ENCODE measurements at regions not wholly inside any gene's neighbourhood (a gene's known extent, or its start where the extent isn't known, plus 50 kb on each side); places are given as distances from the start of the nearest gene placed in this dataset.
"Not testable (repeated sequence)": the region's sequence is repeated elsewhere in the genome, so short reads cannot be mapped to it uniquely, and the experiment has no call there.

DNA sequence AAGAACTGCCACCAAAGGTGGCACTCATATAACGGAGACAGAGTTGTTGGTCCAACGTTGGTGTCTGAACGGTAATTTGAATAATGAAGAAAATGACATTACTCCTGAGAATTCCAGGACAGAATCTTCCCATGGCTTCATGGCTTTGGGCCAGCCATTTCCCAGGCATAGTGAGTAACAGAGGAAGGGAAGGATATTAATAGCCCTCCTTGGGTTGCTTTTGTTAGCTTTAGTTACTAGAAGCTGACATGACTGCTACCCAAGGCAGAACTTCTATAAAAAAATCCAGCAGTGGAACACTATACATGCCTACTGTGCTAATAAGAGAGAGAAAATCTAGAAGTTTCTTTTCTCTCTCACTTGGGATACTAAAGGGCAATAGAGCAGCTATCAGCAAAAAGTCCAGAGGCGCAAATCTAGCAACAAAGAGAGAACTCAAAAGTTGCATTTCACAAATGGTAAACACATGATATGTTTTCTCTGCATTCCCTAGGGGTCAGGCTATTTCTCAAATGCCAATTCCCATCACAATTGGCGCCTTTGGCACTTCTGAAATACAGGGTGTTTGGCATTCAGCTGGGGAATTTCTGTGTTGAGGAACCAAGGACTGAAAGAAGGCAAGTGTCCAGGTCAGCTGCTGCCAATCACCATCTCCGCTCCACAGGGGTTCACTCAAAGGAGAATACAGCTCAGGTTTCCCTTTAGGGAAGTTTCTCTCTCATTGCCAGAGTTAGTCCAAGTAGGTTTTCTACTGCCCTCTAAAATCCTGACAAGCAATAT, 160.8 kb upstream of the KYNU start:
- no peak for DNase-seq (ENCODE audit: low read depth)

DNA sequence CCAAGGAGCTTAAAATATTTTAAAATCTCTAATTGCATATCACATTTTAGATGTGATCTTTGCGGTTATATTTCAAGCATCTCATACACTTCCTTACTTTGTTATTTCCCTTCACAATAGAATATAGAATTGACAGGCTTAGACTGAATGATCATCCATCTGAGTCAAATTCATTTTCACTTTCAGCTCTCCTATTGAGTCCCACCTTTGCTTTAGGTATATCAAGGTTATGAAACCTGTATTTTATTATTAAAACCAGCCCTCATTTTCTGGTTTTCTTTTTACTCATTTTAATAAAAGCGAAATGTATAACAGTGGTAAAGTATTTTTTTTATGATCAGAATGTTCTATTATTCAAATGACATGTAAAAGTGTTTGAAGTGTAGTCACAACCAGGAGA, 162.9 kb upstream of the KYNU start:
- no peak for DNase-seq (ENCODE audit: low read depth)

DNA sequence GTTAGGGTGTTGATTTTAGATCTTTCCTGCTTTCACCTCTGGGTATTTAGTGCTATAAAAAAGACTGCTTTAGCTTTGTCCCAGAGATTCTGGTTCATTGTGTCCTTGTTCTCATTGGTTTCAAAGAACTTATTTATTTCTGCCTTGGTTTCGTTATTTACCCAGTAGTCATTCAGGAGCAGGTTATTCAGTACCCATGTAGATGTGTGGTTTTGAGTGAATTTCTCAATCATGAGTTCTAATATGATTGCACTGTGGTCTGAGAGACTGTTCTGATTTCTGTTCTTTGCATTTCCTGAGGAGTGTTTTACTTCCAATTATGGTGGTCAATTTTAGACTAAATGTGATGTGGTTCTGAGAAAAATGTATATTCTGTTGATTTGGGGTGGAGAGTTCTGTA, 167.1 kb upstream of the KYNU start:
- no peak for DNase-seq (ENCODE audit: low read depth)

DNA sequence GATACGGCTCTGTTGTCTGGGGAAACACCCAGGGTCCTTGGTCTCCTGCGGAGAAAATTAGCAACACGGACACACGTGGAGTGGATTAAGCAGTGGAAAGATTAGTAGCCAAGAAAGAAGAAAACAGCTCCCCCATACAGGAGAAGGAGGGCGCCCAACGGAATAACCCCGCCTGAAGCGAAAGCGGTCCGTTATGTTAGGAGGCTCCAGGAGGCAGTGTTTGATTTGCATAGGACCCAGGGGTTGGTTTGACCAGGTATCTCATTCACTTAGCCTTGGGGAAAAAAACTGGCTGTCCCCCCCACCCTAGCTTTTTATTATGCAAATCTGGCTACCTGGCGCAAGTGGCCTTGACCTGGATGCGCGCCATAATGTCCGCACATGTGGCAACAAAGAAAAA, 170.1 kb upstream of the KYNU start:
- no peak for DNase-seq (ENCODE audit: low read depth)

DNA sequence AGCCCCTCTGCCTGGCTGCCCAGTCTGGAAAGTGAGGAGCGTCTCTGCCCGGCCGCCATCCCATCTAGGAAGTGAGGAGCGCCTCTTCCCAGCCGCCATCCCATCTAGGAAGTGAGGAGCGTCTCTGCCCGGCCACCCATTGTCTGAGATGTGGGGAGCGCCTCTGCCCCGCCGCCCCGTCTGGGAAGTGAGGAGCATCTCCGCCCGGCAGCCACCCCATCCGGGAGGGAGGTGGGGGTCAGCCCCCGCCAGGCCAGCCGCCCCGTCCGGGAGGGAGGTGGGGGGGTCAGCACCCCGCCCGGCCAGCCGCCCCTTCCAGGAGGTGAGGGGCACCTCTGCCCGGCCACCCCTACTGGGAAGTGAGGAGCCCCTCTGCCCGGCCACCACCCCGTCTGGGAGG, 175.1 kb upstream of the KYNU start:
- DNase-seq (ENCODE audit: low read depth) = not testable (repeated sequence)

DNA sequence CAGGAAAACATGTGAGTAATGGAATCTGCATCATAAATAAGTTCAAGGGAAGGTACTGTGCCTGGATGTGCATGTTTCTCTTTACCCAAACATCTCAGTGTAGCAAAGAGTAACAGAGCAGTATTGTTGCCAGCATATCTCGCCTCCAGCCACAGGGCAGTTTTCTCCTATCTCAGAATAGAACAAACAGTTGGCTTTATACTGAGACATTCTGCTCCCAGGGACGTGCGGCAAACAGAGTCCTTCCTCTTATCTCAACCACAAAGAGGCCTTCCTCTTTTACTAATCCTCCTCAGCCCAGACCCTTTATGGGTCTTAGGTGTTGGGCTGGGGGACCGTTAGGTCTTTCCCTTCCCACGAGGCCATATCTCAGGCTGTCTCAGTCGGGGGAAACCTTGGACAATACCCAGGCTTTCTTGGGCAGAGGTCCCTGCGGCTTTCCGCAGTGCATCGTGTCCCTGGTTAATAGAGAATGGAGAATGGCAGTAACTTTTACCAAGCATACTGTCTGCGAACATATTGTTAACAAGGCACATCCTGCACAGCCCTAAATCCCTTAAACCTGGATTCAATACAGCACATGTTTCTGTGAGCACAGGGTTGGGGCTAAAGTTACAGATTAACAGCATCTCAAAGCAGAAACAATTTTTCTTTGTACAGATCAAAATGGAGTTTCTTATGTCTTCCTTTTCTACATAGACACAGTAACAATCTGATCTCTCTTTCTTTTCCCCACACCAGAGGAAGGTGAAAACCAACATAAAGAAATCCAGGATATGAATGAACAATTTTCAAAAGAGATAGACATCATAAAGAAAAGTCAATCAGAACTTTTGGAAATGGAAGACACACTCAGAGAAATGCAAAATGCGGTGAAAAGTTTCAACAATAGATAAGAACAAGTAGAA, 181.9 kb upstream of the KYNU start:
- not testable (repeated sequence) for DNase-seq (ENCODE audit: low read depth)

DNA sequence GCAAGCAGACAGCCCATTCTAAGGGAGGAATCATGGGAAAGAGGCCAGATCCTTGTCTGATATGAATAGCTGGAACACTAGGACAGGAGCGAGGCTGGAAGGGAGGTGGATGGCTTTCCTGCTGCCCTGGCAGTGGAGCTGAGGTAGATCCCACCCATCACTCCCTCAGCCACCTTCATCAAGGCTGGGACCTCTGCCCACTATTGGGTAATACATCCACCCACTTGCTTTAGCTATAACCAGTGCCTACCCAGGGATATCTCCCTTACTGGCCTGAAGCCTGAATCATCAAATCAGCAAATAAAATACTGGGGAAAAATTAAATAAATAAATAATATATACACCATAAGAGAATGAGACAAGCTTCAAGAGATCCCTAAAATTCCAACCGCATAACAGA, 183.2 kb upstream of the KYNU start:
- no peak for DNase-seq (ENCODE audit: low read depth)

DNA sequence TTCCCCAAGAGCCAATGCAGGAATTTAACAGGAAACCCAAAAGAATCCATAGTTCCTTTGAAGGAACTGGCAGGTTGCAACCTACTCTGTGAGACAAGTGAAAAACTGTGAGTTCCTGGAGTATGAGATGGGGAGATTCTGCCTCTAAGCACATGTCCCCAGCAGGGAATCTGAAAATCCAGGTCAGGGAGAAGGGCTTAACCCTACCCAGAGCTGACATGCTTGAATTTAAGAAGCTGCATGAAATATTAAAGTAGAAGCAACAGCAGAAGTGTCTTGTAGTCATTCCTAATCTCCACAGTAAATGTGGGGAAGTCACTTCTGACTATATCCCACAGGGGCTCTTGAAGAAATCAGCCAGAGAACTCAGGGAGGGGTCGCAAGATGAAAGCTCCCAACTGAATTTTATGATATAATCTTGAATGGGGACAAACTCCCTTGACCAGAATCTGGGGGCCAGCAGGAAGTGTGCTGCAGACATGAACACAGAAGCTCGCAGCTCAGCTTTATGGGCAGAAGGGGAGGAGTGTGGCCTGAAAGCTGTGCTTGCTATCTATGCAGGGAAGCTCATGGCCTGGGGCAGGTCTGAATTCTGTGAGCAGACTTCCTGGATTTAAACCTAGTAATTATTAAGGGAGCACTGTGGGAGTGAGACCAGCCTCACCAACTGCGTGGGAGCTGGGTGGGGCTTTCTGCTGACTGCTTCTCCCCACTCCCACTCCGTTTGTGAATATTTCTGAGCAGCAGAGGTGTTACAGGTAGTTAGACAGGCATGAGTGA, 184.1 kb upstream of the KYNU start:
- DNase-seq (ENCODE audit: low read depth) = no peak

DNA sequence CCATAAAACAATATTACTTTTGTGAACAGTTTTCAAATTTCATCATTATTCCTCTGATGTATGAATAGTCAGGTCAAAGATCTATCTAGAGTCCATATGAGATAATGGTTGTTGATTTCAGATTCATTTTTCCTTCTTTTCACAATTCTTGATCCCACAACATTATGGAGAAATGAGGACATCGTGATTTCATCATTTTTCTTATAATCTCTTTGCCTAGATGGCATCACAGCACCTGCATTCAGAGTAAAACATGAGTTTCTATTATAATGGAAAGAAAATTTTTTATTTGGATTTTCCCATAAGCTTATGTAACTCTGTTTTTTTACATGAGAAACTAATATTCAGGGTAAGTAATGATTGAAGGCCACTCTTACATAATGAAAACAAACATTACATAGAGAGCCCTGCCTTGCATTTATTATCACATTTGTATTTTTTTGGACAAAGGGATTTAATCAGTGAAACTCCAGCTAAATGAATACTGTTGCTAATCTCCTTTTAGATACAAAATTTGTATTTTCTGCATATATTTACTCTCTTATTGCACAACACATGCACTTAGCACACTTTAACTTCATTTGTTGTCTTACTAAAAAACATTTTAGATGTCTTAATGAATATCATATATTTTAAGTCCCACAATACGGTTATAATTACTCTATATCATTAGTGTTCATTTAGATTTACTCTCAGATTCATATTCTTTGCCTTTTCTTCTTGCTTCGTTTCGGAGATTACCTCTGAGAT, 188.4 kb upstream of the KYNU start:
- DNase-seq (ENCODE audit: low read depth) = no peak

DNA sequence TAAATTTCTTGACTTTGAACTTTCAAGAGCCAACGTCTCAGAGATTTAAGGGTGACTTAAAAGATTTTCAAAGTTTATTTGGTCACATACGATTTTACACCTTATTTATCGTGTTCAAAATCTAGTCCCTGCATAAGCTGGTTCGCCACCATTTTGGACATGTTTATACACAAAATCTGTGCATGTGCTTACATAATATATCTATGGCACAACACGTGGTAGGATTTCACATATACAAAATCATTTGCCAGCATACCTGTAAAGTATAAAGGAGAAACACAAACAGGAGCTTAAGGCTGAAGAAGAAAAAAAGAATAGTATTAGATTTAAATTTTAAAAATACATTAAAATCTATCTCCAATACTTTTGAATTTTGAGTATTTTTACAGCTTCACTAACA, 190.0 kb upstream of the KYNU start:
- no peak for DNase-seq (ENCODE audit: low read depth)

DNA sequence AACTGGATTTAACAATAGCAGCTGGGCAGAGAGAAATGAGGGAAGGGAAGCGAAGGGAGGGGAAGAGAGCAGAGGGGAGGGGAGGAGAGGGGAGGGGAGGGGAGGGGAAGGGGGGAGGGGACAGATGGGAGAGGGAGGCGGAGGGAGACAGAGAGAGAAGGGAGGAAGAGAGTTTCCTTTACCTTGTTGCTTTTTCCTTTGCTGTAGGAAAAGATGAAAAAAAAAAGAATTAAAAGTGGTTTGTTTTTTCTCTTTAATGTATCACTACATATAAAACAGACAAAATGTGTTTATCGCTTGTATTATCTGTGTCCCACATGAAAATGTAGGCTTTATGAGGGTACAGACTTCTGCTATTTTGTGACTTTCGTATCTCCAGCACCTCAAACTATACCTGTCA, 190.4 kb upstream of the KYNU start:
- no peak for DNase-seq (ENCODE audit: low read depth)

DNA sequence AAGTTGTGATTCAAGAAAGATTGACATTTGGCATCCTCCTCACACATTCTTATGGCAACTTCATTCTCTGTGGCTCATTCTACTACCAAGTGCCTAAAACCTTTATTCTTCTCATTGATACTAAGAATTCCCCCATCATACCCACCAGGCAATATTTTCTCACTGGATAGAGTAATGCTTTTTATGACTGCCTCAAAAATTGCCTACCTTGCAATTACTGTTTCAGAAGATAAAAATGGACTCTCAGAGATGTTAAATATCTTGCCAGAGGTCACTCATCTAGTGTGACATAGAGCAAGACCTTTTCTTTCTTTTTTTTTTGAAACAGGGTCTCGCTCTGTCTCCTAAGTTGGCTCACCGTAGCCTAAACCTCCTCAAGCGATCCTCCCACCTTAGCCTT, 192.8 kb upstream of the KYNU start:
- DNase-seq (ENCODE audit: low read depth) = no peak

DNA sequence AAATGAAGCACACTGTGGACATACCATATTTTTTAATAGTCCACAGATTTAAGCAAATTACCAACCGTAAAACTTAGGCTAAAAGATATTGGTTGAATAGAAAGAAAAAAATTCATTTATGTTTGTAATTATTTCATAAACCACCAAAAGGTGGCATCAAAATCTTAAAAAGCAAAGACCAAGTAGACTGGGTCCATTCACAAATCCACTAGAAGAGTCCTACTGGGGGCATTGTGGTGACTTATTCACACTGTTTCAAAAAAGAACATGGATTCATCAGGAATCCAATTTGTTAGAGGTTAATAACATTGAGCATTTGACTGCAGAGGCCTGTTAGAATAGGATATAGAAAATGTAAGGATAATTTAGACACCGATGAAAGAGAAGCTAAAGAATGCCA, 194.9 kb upstream of the KYNU start:
- no peak for DNase-seq (ENCODE audit: low read depth)

DNA sequence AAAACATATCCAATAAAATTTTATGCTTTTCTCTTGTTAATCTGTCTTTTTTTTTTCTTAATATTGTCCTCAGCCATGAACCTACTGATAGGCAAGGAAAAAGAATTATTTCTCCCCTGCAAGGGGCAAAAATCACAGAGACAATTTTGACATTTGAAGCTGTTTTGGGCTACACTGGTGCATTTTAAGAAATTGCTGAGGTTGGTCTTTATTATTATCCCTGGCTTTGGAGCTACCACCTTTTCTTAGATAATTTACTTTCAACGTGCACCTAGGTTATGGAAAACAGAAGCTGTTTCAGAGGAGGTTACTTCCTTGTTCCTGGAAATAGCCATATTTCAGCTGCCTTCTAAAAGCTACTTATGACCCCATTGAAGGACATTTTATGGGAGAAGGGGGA, 195.5 kb upstream of the KYNU start:
- no peak for DNase-seq (ENCODE audit: low read depth)

DNA sequence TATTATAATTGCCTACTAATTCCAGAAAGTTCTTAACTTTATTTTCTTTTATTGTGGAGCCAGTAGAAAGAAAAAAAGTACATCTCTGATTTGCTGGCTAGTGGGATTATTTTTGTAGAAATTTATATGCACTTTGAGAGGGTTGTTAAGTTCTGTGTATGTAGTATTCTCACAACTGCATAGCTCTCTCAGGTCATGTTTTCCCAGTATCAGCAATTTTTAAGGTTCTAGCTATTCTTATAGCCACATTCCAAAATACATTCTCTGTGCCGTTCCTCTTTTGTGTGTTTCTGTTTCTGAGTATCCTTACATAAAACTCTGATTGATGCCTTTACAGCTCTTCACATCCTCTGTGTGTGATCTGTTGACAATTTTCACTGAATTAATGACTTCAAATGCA, 199.3 kb upstream of the KYNU start:
- no peak for DNase-seq (ENCODE audit: low read depth)

DNA sequence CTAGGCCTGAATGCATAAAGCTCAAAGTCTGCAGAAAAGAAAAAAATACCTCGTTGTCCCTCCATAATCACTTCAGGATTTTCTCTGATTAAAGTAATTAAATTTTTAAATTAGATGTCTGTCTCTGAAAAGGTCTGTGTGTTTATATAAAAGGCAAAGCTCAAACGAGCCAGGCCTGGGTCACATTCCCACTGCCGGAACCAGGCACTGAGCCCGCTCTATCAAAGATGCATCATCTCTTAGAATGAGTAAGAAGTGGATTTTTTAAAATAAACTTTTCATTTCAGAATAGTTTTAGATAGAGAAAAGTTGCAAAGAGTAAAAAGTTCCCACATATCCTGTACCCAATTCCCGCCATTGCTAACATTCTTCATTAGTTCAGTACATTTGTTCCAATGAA, 202.1 kb upstream of the KYNU start:
- no peak for DNase-seq (ENCODE audit: low read depth)

DNA sequence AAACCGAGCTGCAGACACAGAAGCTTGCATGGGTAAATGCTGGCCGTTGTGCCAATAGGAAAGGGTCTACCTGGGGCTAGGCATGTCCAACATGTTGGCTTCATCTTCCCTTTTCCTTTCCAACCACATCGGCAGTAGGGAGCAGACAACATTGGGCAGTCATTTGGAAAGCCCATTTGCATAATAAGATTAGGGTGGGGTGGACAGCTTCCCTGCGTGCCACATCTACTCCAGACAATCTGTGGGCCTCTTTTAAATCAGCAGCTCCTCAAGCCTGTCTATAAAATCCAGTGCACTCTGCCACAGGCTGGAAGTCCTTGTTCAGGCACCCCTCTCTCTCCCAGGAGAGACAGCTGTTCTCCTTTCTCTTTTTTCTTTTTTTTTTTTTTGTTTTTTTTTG, 203.6 kb upstream of the KYNU start:
- no peak for DNase-seq (ENCODE audit: low read depth)

DNA sequence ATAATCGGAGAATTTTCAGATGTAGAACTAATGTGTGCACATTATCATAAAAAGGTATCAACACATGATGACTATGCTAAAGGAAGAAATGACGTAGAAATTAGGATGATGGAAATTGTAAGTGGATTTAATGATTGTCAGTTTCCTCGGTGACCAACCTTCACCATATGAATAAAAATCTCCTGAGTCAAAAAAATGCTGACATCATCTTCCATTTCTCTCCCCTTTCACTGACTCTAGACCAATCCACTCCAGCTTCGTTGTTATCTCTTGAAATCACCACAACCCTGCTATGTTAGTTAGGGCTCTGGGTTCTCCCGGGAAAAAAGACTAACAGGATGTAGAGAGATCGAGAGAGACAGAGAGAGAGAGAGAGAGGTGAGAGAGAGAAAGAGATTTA, 204.8 kb upstream of the KYNU start:
- no peak for DNase-seq (ENCODE audit: low read depth)

DNA sequence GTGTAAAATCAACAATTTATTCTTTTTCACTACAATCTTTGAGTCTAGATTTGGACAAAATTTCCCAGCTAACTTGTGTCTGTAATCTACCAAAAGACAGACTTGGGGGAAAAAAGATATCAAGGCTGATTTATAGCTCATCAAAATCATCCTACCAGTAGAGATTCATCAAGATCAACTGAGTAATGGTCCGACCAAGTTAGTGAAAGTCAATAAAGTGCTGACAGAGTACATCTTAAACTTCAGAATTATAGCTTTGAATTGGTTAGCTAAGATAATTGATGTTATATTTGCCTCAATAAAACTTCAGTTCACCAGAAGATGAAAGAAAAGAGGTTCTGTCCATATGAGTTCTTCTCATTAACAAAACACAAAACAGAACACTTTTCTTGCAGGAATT, 207.1 kb upstream of the KYNU start:
- DNase-seq (ENCODE audit: low read depth) = no peak

DNA sequence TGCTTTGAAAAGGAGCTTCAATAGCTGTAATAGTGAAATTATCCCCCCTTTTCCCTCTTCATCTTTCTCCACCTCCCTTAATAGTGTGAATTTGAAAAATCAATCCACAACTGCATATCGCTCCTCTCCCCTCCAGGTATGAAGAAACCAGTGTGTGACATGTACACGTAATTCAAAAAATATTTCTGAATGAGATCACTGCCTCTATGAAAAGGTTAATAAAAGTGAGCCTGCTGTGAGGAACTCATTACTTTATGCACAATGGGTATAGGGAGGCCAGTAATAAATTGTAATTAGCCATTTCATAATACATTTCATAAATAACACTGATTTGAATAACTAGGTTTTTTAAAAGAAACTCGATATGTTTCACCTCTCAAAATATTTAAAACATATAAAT, 209.0 kb upstream of the KYNU start:
- DNase-seq (ENCODE audit: low read depth) = no peak

DNA sequence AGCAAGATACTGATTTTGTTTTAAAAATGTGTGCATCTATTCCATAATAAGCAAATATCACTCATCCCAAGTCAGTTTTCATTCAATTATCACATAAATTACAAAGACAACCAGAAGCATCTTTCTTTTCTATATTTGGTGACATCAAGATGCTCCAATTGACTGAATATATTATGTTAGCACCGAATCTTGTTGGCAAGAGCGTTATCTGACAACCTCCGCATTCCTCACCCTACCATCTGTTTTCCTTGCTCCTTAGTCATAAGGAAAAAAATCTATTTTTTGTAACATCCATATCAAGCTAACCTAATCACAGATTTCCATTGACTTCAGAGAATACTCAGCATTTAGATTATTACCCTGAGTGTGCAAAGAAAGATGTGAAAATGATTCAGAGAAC, 212.2 kb upstream of the KYNU start:
- DNase-seq (ENCODE audit: low read depth) = no peak

DNA sequence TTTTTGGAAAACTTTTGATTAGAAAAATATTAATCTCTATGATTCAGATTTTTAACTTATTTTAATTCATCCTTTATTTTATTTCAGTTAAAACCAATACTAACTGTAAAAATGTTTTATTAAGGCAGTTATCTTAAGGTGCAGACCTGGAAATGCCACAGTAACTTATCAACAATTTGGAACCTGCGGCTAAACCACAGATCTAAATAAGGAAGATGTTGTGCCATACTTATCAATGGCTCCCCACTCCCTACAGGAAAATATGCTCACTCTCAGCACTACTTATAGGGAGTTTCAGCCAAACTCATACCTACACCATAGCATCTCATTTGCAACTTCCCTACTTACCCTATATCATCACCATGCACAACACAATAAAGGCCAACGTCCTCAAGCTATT, 226.9 kb upstream of the KYNU start:
- no peak for DNase-seq (ENCODE audit: low read depth)
